Transverse colon (tissue), 4 donors: ENCODE measurements at regions not wholly inside any gene's neighbourhood (a gene's known extent, or its start where the extent isn't known, plus 50 kb on each side); places are given as distances from the start of the nearest gene placed in this dataset.

Experiments
- EP300 ChIP-seq: sonication (generic); formaldehyde crosslinking; IDR thresholded peaks from one replicate; pipeline ENCODE4 v1.6.1; 2017; ENCODE audit warnings: antibody characterized with exemption, low read depth
- POLR2A ChIP-seq: fragments of 450-650 bp; IDR thresholded peaks from one replicate; pipeline ENCODE4 v1.6.1; 2016; ENCODE audit warnings: antibody characterized with exemption, mild to moderate bottlenecking, moderate library complexity
- POLR2AphosphoS5 ChIP-seq, 3 donors: sonication (generic); formaldehyde crosslinking; IDR thresholded peaks; one replicate each; pipeline ENCODE4 v1.6.1; 2016; ENCODE audit warnings: antibody characterized with exemption in 3 of 3
- TF ChIP-seq, protein P1 (sequence below), 5 experiments: fragments of 200-600 bp in 3 of 5; fragments of 450-650 bp in 2 of 5; sonication (generic) in 3 of 5; IDR thresholded peaks; 1 replicate in 2 of 5; 2 replicates in 3 of 5; pipeline ENCODE4 v1.5.1; 2016 to 2017; ENCODE audit warnings: antibody characterized with exemption in 5 of 5, inconsistent platforms in 3 of 5, mild to moderate bottlenecking in 2 of 5, moderate library complexity in 1 of 5

DNA sequence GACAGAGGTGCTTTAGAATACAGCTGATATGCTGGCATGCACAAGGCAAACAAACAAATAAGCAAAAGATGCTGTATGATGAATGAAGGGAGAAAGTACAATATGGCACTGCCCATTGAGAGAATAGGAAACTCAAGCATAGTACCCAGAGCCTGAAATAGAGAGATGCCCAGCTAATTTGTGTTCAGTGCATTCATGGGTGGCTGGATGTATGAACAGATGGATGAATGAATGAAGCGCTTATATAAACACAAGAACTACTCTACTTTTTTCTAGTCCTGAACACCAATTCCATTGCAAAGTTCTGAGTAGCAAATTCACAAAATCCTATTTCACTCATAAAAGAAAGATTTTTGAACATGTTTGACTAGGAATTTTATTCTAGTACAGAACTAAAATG lies 756.3 kb downstream of the SATB2 start:
- TF ChIP-seq POLR2A (no peak), POLR2AphosphoS5 (IDR thresholded peaks at IDR 0.05) (no peak), EP300 (no peak)
- TF ChIP-seq, protein P1, sequence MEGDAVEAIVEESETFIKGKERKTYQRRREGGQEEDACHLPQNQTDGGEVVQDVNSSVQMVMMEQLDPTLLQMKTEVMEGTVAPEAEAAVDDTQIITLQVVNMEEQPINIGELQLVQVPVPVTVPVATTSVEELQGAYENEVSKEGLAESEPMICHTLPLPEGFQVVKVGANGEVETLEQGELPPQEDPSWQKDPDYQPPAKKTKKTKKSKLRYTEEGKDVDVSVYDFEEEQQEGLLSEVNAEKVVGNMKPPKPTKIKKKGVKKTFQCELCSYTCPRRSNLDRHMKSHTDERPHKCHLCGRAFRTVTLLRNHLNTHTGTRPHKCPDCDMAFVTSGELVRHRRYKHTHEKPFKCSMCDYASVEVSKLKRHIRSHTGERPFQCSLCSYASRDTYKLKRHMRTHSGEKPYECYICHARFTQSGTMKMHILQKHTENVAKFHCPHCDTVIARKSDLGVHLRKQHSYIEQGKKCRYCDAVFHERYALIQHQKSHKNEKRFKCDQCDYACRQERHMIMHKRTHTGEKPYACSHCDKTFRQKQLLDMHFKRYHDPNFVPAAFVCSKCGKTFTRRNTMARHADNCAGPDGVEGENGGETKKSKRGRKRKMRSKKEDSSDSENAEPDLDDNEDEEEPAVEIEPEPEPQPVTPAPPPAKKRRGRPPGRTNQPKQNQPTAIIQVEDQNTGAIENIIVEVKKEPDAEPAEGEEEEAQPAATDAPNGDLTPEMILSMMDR (IDR thresholded peaks at IDR 0.05): no peak
